ENCODE measurements at regions not wholly inside any gene's neighbourhood (a gene's known extent, or its start where the extent isn't known, plus 50 kb on each side); places are given as distances from the start of the nearest gene placed in this dataset.
A peak's percentile ranks its signal among the peaks of the same experiment; 100 is the strongest.

GRCh38 chr6:170162775-170163404 lies 128.0 kb downstream of the DLL1 start:
- DNase-seq (ENCODE audit: low read depth) = no peak

GRCh38 chr6:170162011-170162774 lies 128.7 kb downstream of the DLL1 start:
- no peak for DNase-seq (ENCODE audit: low read depth)

- no peak for DNase-seq (ENCODE audit: low read depth)
Observed at GRCh38 chr6:170160628-170161611, 130.0 kb downstream of the DLL1 start.

GRCh38 chr6:170160031-170160627 lies 130.7 kb downstream of the DLL1 start:
- no peak for DNase-seq (ENCODE audit: low read depth)

GRCh38 chr6:170159022-170159965 lies 131.6 kb downstream of the DLL1 start:
- no peak for DNase-seq (ENCODE audit: low read depth)

GRCh38 chr6:170158296-170159021 lies 132.4 kb downstream of the DLL1 start:
- DNase-seq (ENCODE audit: low read depth) = no peak

- DNase-seq (ENCODE audit: low read depth) = no peak
Observed at GRCh38 chr6:170157567-170158218, 133.2 kb downstream of the DLL1 start.

- no peak for DNase-seq (ENCODE audit: low read depth)
Observed at GRCh38 chr6:170156448-170157375, 134.2 kb downstream of the DLL1 start.

- DNase-seq (ENCODE audit: low read depth) = no peak
Observed at GRCh38 chr6:170155464-170156196, 135.2 kb downstream of the DLL1 start.

- DNase-seq (ENCODE audit: low read depth) = no peak
Observed at GRCh38 chr6:170153436-170154319, 137.2 kb downstream of the DLL1 start.

GRCh38 chr6:170152989-170153388 lies 137.9 kb downstream of the DLL1 start:
- peak; percentile 71 for DNase-seq (ENCODE audit: low read depth)

GRCh38 chr6:170152124-170152926 lies 138.6 kb downstream of the DLL1 start:
- DNase-seq (ENCODE audit: low read depth) = peak; percentile 66

- no peak for DNase-seq (ENCODE audit: low read depth)
Observed at GRCh38 chr6:170151804-170152123, 139.1 kb downstream of the DLL1 start.

GRCh38 chr6:170151321-170151771 lies 139.5 kb downstream of the DLL1 start:
- DNase-seq (ENCODE audit: low read depth) = no peak

GRCh38 chr6:170150590-170150945 lies 140.3 kb downstream of the DLL1 start:
- DNase-seq (ENCODE audit: low read depth) = no peak
